ENCODE measurements at regions not wholly inside any gene's neighbourhood (a gene's known extent, or its start where the extent isn't known, plus 50 kb on each side); places are given as distances from the start of the nearest gene placed in this dataset.

GRCh38 chr4:97262769-97263168 is 880.5 kb downstream of the STPG2 start:
- no peaks in the 10 kb centered on the region for H3K4me1 ChIP-seq (ENCODE audit: insufficient read depth, low read length, poor library complexity, severe bottlenecking)
- H3K36me3 ChIP-seq (ENCODE audit: insufficient read depth, low read length), result no peaks in the 10 kb centered on the region
- TF ChIP-seq EZH2phosphoT487 (IDR thresholded peaks at IDR 0.05; ENCODE audit: borderline replicate concordance, low read depth, low read length), result no peak
- TF ChIP-seq, protein P1, sequence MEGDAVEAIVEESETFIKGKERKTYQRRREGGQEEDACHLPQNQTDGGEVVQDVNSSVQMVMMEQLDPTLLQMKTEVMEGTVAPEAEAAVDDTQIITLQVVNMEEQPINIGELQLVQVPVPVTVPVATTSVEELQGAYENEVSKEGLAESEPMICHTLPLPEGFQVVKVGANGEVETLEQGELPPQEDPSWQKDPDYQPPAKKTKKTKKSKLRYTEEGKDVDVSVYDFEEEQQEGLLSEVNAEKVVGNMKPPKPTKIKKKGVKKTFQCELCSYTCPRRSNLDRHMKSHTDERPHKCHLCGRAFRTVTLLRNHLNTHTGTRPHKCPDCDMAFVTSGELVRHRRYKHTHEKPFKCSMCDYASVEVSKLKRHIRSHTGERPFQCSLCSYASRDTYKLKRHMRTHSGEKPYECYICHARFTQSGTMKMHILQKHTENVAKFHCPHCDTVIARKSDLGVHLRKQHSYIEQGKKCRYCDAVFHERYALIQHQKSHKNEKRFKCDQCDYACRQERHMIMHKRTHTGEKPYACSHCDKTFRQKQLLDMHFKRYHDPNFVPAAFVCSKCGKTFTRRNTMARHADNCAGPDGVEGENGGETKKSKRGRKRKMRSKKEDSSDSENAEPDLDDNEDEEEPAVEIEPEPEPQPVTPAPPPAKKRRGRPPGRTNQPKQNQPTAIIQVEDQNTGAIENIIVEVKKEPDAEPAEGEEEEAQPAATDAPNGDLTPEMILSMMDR (conservative IDR thresholded peaks at IDR 0.05; ENCODE audit: low read length), result no peak
- BruUV-seq (replicated peaks), result no TSS peak
- H3K9me2 ChIP-seq (ENCODE audit: insufficient read depth, low read length), result no peaks in the 10 kb centered on the region
- no peaks in the 10 kb centered on the region for H4K20me1 ChIP-seq (ENCODE audit: insufficient read depth, low read length)
- POLR2A ChIA-PET, result no interaction called here
- H3K79me2 ChIP-seq (ENCODE audit: insufficient read depth, low read depth, low read length), result no peaks in the 10 kb centered on the region
- H3K4me3 ChIP-seq (ENCODE audit: low read depth, low read length, poor library complexity, severe bottlenecking), result no peak overlapping the region
- no peak for DNase-seq (ENCODE audit: low spot score)
- CTCF ChIA-PET (ENCODE audit: unreplicated experiment), result no interaction called here
- H3K27ac ChIP-seq (ENCODE audit: low read depth, low read length, poor library complexity, severe bottlenecking), result no peak overlapping the region
- H3K4me2 ChIP-seq (ENCODE audit: low read length), result no peak overlapping the region
- intact Hi-C loops (cut with micrococcal nuclease; ENCODE audit: unreplicated experiment), result no loop called here
- H2AFZ ChIP-seq (ENCODE audit: low read length), result no peak overlapping the region
- H3K9me3 ChIP-seq (ENCODE audit: low read length), result no peaks in the 10 kb centered on the region

DNA sequence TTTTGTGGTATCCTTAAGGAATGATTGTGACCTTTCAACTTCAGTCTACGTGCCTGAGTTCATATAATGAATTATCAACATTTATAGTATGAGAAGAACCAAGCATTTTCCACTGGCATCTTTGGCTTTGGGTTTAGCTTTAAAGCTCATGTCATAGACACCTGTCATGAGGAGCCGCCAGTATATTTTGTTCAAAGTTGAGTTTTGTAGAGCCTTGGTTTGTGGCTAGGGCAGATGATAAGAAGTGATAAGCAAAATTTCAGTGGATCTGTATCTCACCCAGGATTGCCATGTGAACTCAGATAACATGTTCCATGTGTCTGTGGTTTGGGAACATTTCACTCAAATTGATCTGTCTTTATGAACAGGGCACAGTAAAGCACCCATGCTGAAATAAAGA is 873.2 kb downstream of the STPG2 start:
- no peak overlapping the region for H3K4me2 ChIP-seq (ENCODE audit: low read length)
- ChIA-PET CTCF (ENCODE audit: unreplicated experiment) (no interaction called here), POLR2A (interaction anchor here (0.7 kb wide), 1 partner anchor 41 kb away, joined by 3 read pairs; no protein-coding TSS in a partner anchor)
- no peaks in the 10 kb centered on the region for H3K36me3 ChIP-seq (ENCODE audit: insufficient read depth, low read length)
- intact Hi-C loops (cut with micrococcal nuclease; ENCODE audit: unreplicated experiment), result no loop called here
- DNase-seq (ENCODE audit: low spot score), result no peak
- TF ChIP-seq EZH2phosphoT487 (IDR thresholded peaks at IDR 0.05; ENCODE audit: borderline replicate concordance, low read depth, low read length), result no peak
- TF ChIP-seq, protein P1 (conservative IDR thresholded peaks at IDR 0.05; ENCODE audit: low read length), result no peak
- no peaks in the 10 kb centered on the region for H3K79me2 ChIP-seq (ENCODE audit: insufficient read depth, low read depth, low read length)
- no peaks in the 10 kb centered on the region for H3K9me3 ChIP-seq (ENCODE audit: low read length)
- H4K20me1 ChIP-seq (ENCODE audit: insufficient read depth, low read length), result no peaks in the 10 kb centered on the region
- no peak overlapping the region for H3K27ac ChIP-seq (ENCODE audit: low read depth, low read length, poor library complexity, severe bottlenecking)
- no peak overlapping the region for H2AFZ ChIP-seq (ENCODE audit: low read length)
- H3K9me2 ChIP-seq (ENCODE audit: insufficient read depth, low read length), result no peaks in the 10 kb centered on the region
- no peak overlapping the region for H3K4me3 ChIP-seq (ENCODE audit: low read depth, low read length, poor library complexity, severe bottlenecking)
- no TSS peak for BruUV-seq (replicated peaks)
- H3K4me1 ChIP-seq (ENCODE audit: insufficient read depth, low read length, poor library complexity, severe bottlenecking), result no peaks in the 10 kb centered on the region

DNA sequence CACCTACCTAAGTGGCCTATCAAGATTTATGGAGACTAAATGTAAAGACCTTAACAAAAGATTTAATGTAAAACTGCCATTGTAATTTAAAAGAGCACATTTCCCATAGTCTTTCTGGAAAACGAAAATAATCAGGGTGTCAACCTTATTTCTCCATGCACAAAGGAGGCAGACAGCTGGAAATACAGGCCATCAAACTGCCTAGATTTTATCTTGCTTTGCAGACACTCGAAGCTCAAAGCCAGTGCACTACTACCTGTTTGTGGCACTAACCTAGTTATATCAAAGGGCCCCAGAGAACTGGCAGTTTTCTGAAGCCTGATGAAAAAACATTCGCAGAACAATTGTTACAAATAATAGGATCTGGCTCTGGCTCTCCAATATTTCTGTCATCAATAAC is 863.9 kb downstream of the STPG2 start:
- TF ChIP-seq, protein P1 (conservative IDR thresholded peaks at IDR 0.05; ENCODE audit: low read length), result no peak
- no peak for TF ChIP-seq EZH2phosphoT487 (IDR thresholded peaks at IDR 0.05; ENCODE audit: borderline replicate concordance, low read depth, low read length)
- Histone ChIP-seq H3K9me3 (ENCODE audit: low read length) (no peaks in the 10 kb centered on the region), H3K4me2 (ENCODE audit: low read length) (no peak overlapping the region), H3K36me3 (ENCODE audit: insufficient read depth, low read length) (no peaks in the 10 kb centered on the region), H3K27ac (ENCODE audit: low read depth, low read length, poor library complexity, severe bottlenecking) (no peak overlapping the region), H3K79me2 (ENCODE audit: insufficient read depth, low read depth, low read length) (no peaks in the 10 kb centered on the region), H3K4me3 (ENCODE audit: low read depth, low read length, poor library complexity, severe bottlenecking) (no peak overlapping the region), H3K4me1 (ENCODE audit: insufficient read depth, low read length, poor library complexity, severe bottlenecking) (no peaks in the 10 kb centered on the region), H2AFZ (ENCODE audit: low read length) (no peak overlapping the region), H3K9me2 (ENCODE audit: insufficient read depth, low read length) (no peaks in the 10 kb centered on the region; the same call in 1 of the 2 replicates), H4K20me1 (ENCODE audit: insufficient read depth, low read length) (no peaks in the 10 kb centered on the region)
- BruUV-seq (replicated peaks), result no TSS peak
- ChIA-PET POLR2A (interaction anchor here (0.6 kb wide), 1 partner anchor 1102 kb away, joined by 3 read pairs; no protein-coding TSS in a partner anchor), CTCF (ENCODE audit: unreplicated experiment) (no interaction called here)
- intact Hi-C loops (cut with micrococcal nuclease; ENCODE audit: unreplicated experiment), result no loop called here
- no peak for DNase-seq (ENCODE audit: low spot score)

All from OCI-LY7 (cell line).